K562 (cell line): ENCODE measurements at regions not wholly inside any gene's neighbourhood (a gene's known extent, or its start where the extent isn't known, plus 50 kb on each side); places are given as distances from the start of the nearest gene placed in this dataset.

Experiments
- FOXM1 ChIP-seq, 2 experiments: fragments of 450-650 bp in 1 of 2; sonication (generic) in 1 of 2; formaldehyde crosslinking in 1 of 2; IDR thresholded peaks; 2 replicates each; pipeline versions ENCODE4 v1.6.1 to v1.9.0; 2017 to 2022; ENCODE audit warnings: low read depth in 2 of 2, mild to moderate bottlenecking in 2 of 2, missing genetic modification reagents in 1 of 2, moderate library complexity in 1 of 2
- RBM39 ChIP-seq: fragments of 200-400 bp; formaldehyde crosslinking; optimal IDR thresholded peaks from 2 replicates; pipeline ENCODE3; 2018; ENCODE audit warnings: low read depth, low read length
- TAF9B ChIP-seq: fragments of 450-650 bp; IDR thresholded peaks from 2 replicates; pipeline ENCODE4 v1.6.1; 2018; ENCODE audit warnings: mild to moderate bottlenecking; ENCODE audit not compliant: partially characterized antibody
- XRCC5 ChIP-seq: fragments of 200-400 bp; formaldehyde crosslinking; IDR thresholded peaks from 2 replicates; pipeline ENCODE4 v1.6.1; 2017; ENCODE audit warnings: low read depth, mild to moderate bottlenecking, low read length
- TF ChIP-seq, protein P1 (sequence below), 3 experiments: IDR thresholded peaks in 2 of 3; conservative IDR thresholded peaks in 1 of 3; 2 replicates each; pipeline ENCODE4 v1.5.1; 2011 to 2012; ENCODE audit warnings: low read length in 3 of 3, mild to moderate bottlenecking in 3 of 3, control low read depth in 2 of 3, improper control_type of control experiment in 1 of 3, inconsistent platforms in 1 of 3, low read depth in 1 of 3, mixed read lengths in 1 of 3, moderate library complexity in 1 of 3; ENCODE audit not compliant: insufficient read depth in 2 of 3
- TF ChIP-seq, protein P2 (sequence below): fragments of 250-450 bp; sonication (Bioruptor Pico); IDR thresholded peaks from 2 replicates; pipeline ENCODE4 v1.9.0; 2021; ENCODE audit warnings: mild to moderate bottlenecking, inconsistent platforms

DNA sequence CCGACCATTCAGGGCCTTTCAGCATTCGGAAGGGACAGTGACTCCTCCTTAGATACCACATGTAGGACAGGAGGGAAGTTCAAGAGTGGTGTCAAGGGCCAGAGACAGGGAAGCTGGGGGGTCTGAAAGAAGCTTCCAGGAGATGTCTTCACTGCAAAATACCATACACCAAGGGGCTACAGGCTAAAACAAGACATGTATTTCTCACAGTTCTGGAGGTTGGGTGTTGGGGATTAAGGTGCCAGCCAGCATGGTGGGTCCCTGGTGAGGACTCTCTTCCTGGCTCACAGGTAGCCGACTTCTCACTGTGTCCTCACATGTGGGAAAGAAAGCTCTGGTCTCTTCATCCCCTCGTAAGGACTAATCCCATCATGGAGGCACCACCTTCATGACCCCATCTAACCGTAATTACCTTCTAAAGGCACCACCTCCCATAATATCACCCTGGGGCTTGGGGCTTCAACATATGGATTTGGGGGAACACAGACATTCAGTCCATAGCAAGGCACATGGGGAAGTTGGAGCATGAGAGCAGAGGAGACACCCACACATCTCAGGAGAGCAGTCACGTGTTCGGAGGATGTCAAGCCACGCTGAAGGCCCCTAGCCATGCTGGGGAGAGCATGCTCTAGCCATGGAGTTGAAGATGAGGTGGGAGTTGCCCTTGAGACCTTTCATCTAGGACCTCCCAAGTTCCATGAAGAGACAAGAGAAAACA, 73.9 kb upstream of the GDF10 start:
- TF ChIP-seq RBM39, result no peak
- TF ChIP-seq, protein P1, sequence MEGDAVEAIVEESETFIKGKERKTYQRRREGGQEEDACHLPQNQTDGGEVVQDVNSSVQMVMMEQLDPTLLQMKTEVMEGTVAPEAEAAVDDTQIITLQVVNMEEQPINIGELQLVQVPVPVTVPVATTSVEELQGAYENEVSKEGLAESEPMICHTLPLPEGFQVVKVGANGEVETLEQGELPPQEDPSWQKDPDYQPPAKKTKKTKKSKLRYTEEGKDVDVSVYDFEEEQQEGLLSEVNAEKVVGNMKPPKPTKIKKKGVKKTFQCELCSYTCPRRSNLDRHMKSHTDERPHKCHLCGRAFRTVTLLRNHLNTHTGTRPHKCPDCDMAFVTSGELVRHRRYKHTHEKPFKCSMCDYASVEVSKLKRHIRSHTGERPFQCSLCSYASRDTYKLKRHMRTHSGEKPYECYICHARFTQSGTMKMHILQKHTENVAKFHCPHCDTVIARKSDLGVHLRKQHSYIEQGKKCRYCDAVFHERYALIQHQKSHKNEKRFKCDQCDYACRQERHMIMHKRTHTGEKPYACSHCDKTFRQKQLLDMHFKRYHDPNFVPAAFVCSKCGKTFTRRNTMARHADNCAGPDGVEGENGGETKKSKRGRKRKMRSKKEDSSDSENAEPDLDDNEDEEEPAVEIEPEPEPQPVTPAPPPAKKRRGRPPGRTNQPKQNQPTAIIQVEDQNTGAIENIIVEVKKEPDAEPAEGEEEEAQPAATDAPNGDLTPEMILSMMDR (IDR thresholded peaks at IDR 0.05 in 2 of 3, conservative IDR thresholded peaks at IDR 0.05 in 1 of 3; ENCODE audit: insufficient read depth in 2 of 3, low read depth in 1 of 3, low read length in 3 of 3), result no peak
- no peak for TF ChIP-seq FOXM1 (IDR thresholded peaks at IDR 0.05; ENCODE audit: low read depth)
- TF ChIP-seq FOXM1 (CRISPR knock-in tag; IDR thresholded peaks at IDR 0.05; ENCODE audit: low read depth), result no peak
- TF ChIP-seq, protein P2, sequence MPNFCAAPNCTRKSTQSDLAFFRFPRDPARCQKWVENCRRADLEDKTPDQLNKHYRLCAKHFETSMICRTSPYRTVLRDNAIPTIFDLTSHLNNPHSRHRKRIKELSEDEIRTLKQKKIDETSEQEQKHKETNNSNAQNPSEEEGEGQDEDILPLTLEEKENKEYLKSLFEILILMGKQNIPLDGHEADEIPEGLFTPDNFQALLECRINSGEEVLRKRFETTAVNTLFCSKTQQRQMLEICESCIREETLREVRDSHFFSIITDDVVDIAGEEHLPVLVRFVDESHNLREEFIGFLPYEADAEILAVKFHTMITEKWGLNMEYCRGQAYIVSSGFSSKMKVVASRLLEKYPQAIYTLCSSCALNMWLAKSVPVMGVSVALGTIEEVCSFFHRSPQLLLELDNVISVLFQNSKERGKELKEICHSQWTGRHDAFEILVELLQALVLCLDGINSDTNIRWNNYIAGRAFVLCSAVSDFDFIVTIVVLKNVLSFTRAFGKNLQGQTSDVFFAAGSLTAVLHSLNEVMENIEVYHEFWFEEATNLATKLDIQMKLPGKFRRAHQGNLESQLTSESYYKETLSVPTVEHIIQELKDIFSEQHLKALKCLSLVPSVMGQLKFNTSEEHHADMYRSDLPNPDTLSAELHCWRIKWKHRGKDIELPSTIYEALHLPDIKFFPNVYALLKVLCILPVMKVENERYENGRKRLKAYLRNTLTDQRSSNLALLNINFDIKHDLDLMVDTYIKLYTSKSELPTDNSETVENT (CRISPR knock-in tag), result no peak
- TF ChIP-seq XRCC5, result no peak
- TF ChIP-seq TAF9B, result no peak
